ENCODE measurements at regions not wholly inside any gene's neighbourhood (a gene's known extent, or its start where the extent isn't known, plus 50 kb on each side); places are given as distances from the start of the nearest gene placed in this dataset.

- Histone ChIP-seq H3K27ac (no peak overlapping the region), H3K27me3 (ENCODE audit: insufficient read depth in 3 of 3, low read length in 2 of 3) (peaks cover 0 to 2% (median 0%) of the 10 kb centered on the region in 3 donors), H3K36me3 (ENCODE audit: insufficient read depth in 1 of 2, low read depth in 1 of 2) (no peaks in the 10 kb centered on the region), H3K4me3 (no peak overlapping the region), H3K4me1 (no peaks in the 10 kb centered on the region), H3K9me3 (no peaks in the 10 kb centered on the region)
- no peak for TF ChIP-seq CTCF (IDR thresholded peaks at IDR 0.05)
- 69 to 71% (median 70%) methylated on average over 7 of the region's 7 CpGs for WGBS, 3 donors
- intact Hi-C loops (cut with DNase I), result no loop called here
- no peak for ATAC-seq
- no peak for DNase-seq
Observed at GRCh38 chr1:14513111-14513510, 85.4 kb upstream of the KAZN start.

GRCh38 chr1:14514739-14515138 is 83.7 kb upstream of the KAZN start:
- intact Hi-C loops (cut with DNase I), result no loop called here
- Histone ChIP-seq H3K36me3 (ENCODE audit: insufficient read depth in 1 of 2, low read depth in 1 of 2) (no peaks in the 10 kb centered on the region), H3K9me3 (no peaks in the 10 kb centered on the region), H3K4me1 (no peaks in the 10 kb centered on the region), H3K4me3 (no peak overlapping the region), H3K27me3 (ENCODE audit: insufficient read depth in 3 of 3, low read length in 2 of 3) (peaks cover 0 to 2% (median 0%) of the 10 kb centered on the region in 3 donors), H3K27ac (no peak overlapping the region)
- no peak for TF ChIP-seq CTCF (IDR thresholded peaks at IDR 0.05)
- DNase-seq, result no peak
- ATAC-seq, result no peak
- 56 to 62% (median 58%) methylated on average over 2 of the region's 2 CpGs for WGBS, 3 donors

- Histone ChIP-seq H3K36me3 (ENCODE audit: insufficient read depth in 1 of 2, low read depth in 1 of 2) (no peaks in the 10 kb centered on the region), H3K4me3 (no peak overlapping the region), H3K4me1 (no peaks in the 10 kb centered on the region), H3K27ac (no peak overlapping the region), H3K9me3 (no peaks in the 10 kb centered on the region), H3K27me3 (ENCODE audit: insufficient read depth in 3 of 3, low read length in 2 of 3) (no peaks in the 10 kb centered on the region)
- DNase-seq, result no peak
- intact Hi-C loops (cut with DNase I), result no loop called here
- no peak for TF ChIP-seq CTCF (IDR thresholded peaks at IDR 0.05)
- 42 to 63% (median 44%) methylated on average over 6 of the region's 6 CpGs for WGBS, 3 donors
- ATAC-seq, result peak in 2 of 4 donors; percentile 16 to 40
Observed at GRCh38 chr1:14516974-14517840, 81.3 kb upstream of the KAZN start.

GRCh38 chr1:14517841-14518180 is 80.7 kb upstream of the KAZN start:
- DNase-seq (no peak), ATAC-seq (no peak)
- WGBS, 3 donors, result 59 to 76% (median 63%) methylated on average over 1 of the region's 1 CpG
- intact Hi-C loops (cut with DNase I), result no loop called here
- Histone ChIP-seq H3K27me3 (ENCODE audit: insufficient read depth in 3 of 3, low read length in 2 of 3) (no peaks in the 10 kb centered on the region), H3K9me3 (no peaks in the 10 kb centered on the region), H3K27ac (no peak overlapping the region), H3K4me1 (no peaks in the 10 kb centered on the region), H3K36me3 (ENCODE audit: insufficient read depth in 1 of 2, low read depth in 1 of 2) (no peaks in the 10 kb centered on the region), H3K4me3 (no peak overlapping the region)
- no peak for TF ChIP-seq CTCF (IDR thresholded peaks at IDR 0.05)

- no peak overlapping the region for H3K27ac ChIP-seq
- DNase-seq (no peak), ATAC-seq (no peak)
- H3K4me1 ChIP-seq, result no peaks in the 10 kb centered on the region
- TF ChIP-seq CTCF (IDR thresholded peaks at IDR 0.05), result no peak
- intact Hi-C loops (cut with DNase I), result no loop called here
- no peaks in the 10 kb centered on the region for H3K27me3 ChIP-seq (ENCODE audit: insufficient read depth in 3 of 3, low read length in 2 of 3)
- 76 to 88% (median 83%) methylated on average over 5 of the region's 5 CpGs for WGBS, 3 donors
- H3K9me3 ChIP-seq, result no peaks in the 10 kb centered on the region
- no peak overlapping the region for H3K4me3 ChIP-seq
- no peaks in the 10 kb centered on the region for H3K36me3 ChIP-seq (ENCODE audit: insufficient read depth in 1 of 2, low read depth in 1 of 2)
Observed at GRCh38 chr1:14519976-14520375, 78.5 kb upstream of the KAZN start.

Measured in psoas muscle (tissue), 7 donors.